GM12891 (cell line): ENCODE measurements at regions not wholly inside any gene's neighbourhood (a gene's known extent, or its start where the extent isn't known, plus 50 kb on each side); places are given as distances from the start of the nearest gene placed in this dataset.

ENCODE experiments used
- PAX5 ChIP-seq: IDR thresholded peaks from 2 replicates; pipeline ENCODE4 v1.6.1; 2011; ENCODE audit warnings: low read length, moderate library complexity, mild to moderate bottlenecking; ENCODE audit not compliant: insufficient read depth, severe bottlenecking
- POLR2A ChIP-seq: IDR thresholded peaks from 2 replicates; pipeline ENCODE4 v1.6.1; 2011; ENCODE audit warnings: low read depth, low read length, control low read depth
- POLR2AphosphoS5 ChIP-seq: IDR thresholded peaks from 2 replicates; pipeline ENCODE4 v1.6.1; 2011; ENCODE audit warnings: low read depth, low read length, control low read depth
- POU2F2 ChIP-seq: IDR thresholded peaks from 2 replicates; pipeline ENCODE4 v1.6.1; 2011; ENCODE audit warnings: low read depth, mild to moderate bottlenecking, control low read depth, low read length, moderate library complexity
- SPI1 ChIP-seq: IDR thresholded peaks from 2 replicates; pipeline ENCODE4 v1.6.1; 2011; ENCODE audit warnings: low read depth, low read length, control low read depth
- TAF1 ChIP-seq: IDR thresholded peaks from 2 replicates; pipeline ENCODE4 v1.6.1; 2011; ENCODE audit warnings: low read depth, low read length, control low read depth

DNA sequence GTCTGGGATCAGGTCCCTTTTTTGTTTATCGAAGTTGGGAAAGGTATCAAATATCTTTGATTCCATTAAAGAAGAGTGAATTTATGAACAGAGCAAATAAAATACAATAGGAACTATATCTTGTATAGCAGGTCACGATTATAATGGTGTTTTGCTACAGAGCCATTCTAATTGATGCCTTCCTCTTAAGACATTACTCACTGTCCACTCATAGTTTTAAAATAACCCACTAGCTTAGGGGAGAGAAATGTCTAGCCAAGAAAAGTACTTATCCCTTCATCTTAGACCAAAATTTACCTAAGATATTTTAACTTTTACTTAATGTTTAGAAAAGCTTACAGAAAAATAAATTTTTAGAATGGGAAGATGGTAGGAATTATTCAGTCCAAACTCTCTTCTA, 112.0 kb upstream of the PABPC4L start:
- TF ChIP-seq POLR2A, result no peak
- no peak for TF ChIP-seq POLR2AphosphoS5
- no peak for TF ChIP-seq TAF1
- TF ChIP-seq POU2F2, result no peak
- no peak for TF ChIP-seq SPI1
- no peak for TF ChIP-seq PAX5
